ENCODE measurements at regions not wholly inside any gene's neighbourhood (a gene's known extent, or its start where the extent isn't known, plus 50 kb on each side); places are given as distances from the start of the nearest gene placed in this dataset.

DNA sequence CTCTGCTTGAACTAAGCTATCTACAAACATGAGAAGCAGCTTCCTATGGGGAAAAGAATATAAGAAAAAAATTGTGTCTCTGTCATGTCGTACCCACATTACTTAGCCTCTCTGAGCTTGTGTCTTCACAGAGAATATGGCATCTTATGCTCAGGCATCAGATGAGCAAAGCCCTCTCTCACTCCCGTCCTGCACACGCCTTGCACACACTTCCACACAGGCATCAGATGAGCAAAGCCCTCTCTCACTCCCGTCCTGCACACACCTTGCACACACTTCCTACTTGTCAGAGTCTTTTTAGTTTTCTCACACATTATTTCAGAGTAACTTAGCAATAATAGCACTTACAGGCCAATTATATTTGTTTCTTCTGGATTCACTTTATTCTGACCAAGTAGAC is 79.0 kb upstream of the DUSP22 start:
- 97% methylated on average over 4 of the region's 4 CpGs for WGBS (ENCODE audit: insufficient coverage, insufficient replicate concordance, low lambda C conversion rate, missing lambda C conversion rate)
- Histone ChIP-seq H3K27me3 (replicated peaks in 1 of 2; ENCODE audit: control insufficient read depth in 2 of 2, insufficient read depth in 2 of 2, low read length in 1 of 2) (no peaks in the 10 kb centered on the region), H3K4me2 (ENCODE audit: control insufficient read depth, insufficient read depth) (no peak overlapping the region), H3K4me3 (no peak overlapping the region), H3K36me3 (ENCODE audit: control insufficient read depth in 2 of 2, insufficient read depth in 2 of 2, low read length in 1 of 2) (no peaks in the 10 kb centered on the region), H3K9me3 (replicated peaks; ENCODE audit: control insufficient read depth, insufficient read depth, low read length) (peaks cover 6% of the 10 kb centered on the region; the same call in 2 of the 3 replicates), H3K9ac (ENCODE audit: control insufficient read depth, insufficient read depth, low read length) (no peak overlapping the region), H3K4me1 (ENCODE audit: control insufficient read depth, insufficient read depth, low read length) (peaks cover 82% of the 10 kb centered on the region), H3K27ac (ENCODE audit: control insufficient read depth, insufficient read depth) (no peak overlapping the region), H2AFZ (ENCODE audit: control insufficient read depth, low read depth, low read length) (no peak overlapping the region), H4K20me1 (ENCODE audit: control insufficient read depth, insufficient read depth) (no peaks in the 10 kb centered on the region), H3K79me2 (ENCODE audit: control insufficient read depth, insufficient read depth, low read length) (peaks cover 9% of the 10 kb centered on the region)
- RAD21 ChIA-PET (ENCODE audit: unreplicated experiment), result no interaction called here
- TF ChIP-seq TCF3 (IDR thresholded peaks at IDR 0.05; ENCODE audit: borderline replicate concordance, insufficient read depth, low read depth, low read length), result no peak
- no peak for TF ChIP-seq ELK1 (IDR thresholded peaks at IDR 0.05; ENCODE audit: low read depth, low read length)
- TF ChIP-seq, protein P1, sequence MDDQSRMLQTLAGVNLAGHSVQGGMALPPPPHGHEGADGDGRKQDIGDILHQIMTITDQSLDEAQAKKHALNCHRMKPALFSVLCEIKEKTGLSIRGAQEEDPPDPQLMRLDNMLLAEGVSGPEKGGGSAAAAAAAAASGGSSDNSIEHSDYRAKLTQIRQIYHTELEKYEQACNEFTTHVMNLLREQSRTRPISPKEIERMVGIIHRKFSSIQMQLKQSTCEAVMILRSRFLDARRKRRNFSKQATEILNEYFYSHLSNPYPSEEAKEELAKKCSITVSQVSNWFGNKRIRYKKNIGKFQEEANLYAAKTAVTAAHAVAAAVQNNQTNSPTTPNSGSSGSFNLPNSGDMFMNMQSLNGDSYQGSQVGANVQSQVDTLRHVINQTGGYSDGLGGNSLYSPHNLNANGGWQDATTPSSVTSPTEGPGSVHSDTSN (IDR thresholded peaks at IDR 0.05; ENCODE audit: insufficient replicate concordance, low read depth, low read length), result peak; percentile 37
- no peak for TF ChIP-seq MTA2 (IDR thresholded peaks at IDR 0.05; ENCODE audit: low read depth)
- no peak for TF ChIP-seq NFYB (IDR thresholded peaks at IDR 0.05; ENCODE audit: insufficient read depth, low read depth, low read length)
- TF ChIP-seq NR2C2 (IDR thresholded peaks at IDR 0.05; ENCODE audit: borderline replicate concordance, control insufficient read depth, insufficient read length, low read depth), result no peak
- TF ChIP-seq BMI1 (IDR thresholded peaks at IDR 0.05; ENCODE audit: borderline replicate concordance), result no peak
- no peak for TF ChIP-seq SIN3A (IDR thresholded peaks at IDR 0.05; ENCODE audit: low read depth, low read length)
- no peak for TF ChIP-seq LARP7 (IDR thresholded peaks at IDR 0.05)
- no peak for TF ChIP-seq DPF2 (IDR thresholded peaks at IDR 0.05)
- TF ChIP-seq BCLAF1 (IDR thresholded peaks at IDR 0.05), result no peak
- no peak for TF ChIP-seq PAX8 (IDR thresholded peaks at IDR 0.05)
- TF ChIP-seq, protein P2, sequence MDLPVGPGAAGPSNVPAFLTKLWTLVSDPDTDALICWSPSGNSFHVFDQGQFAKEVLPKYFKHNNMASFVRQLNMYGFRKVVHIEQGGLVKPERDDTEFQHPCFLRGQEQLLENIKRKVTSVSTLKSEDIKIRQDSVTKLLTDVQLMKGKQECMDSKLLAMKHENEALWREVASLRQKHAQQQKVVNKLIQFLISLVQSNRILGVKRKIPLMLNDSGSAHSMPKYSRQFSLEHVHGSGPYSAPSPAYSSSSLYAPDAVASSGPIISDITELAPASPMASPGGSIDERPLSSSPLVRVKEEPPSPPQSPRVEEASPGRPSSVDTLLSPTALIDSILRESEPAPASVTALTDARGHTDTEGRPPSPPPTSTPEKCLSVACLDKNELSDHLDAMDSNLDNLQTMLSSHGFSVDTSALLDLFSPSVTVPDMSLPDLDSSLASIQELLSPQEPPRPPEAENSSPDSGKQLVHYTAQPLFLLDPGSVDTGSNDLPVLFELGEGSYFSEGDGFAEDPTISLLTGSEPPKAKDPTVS (IDR thresholded peaks at IDR 0.05; ENCODE audit: low read depth, low read length), result no peak
- TF ChIP-seq BCL3 (IDR thresholded peaks at IDR 0.05; ENCODE audit: borderline replicate concordance, insufficient read depth, low read depth, low read length, poor library complexity, severe bottlenecking), result peak; percentile 95
- TF ChIP-seq TCF7 (IDR thresholded peaks at IDR 0.05; ENCODE audit: borderline replicate concordance), result no peak
- no peak for TF ChIP-seq HDGF (IDR thresholded peaks at IDR 0.05)
- FAIRE-seq (no peak), DNase-seq (ENCODE audit: low read depth, low spot score) (no peak), ATAC-seq (no peak)
- CTCF ChIA-PET, result interaction anchor here (1.1 to 1.3 kb wide), 2 partner anchors 11 to 17 kb away, joined by 4 to 5 read pairs; no protein-coding TSS in a partner anchor
- SMC1A ChIA-PET (ENCODE audit: uncharacterized antibody, unreplicated experiment), result interaction anchor here (1.0 to 24.5 kb wide), 3 partner anchors 9 to 21 kb away, joined by 3 to 748 read pairs (median 4); no protein-coding TSS in a partner anchor
- intact Hi-C loops (cut with micrococcal nuclease; ENCODE audit: unreplicated experiment) (no loop called here), in situ Hi-C loops (cut with MboI) (loop anchor here (10.0 kb wide), 1 partner anchor 182 kb away; the partner anchor contains the start of gene IRF4)
- POLR2A ChIA-PET, result interaction anchor here (0.7 kb wide), 1 partner anchor 7 kb away, joined by 3 read pairs; no protein-coding TSS in a partner anchor
- BruUV-seq (replicated peaks), result no TSS peak
